ENCODE measurements at regions not wholly inside any gene's neighbourhood (a gene's known extent, or its start where the extent isn't known, plus 50 kb on each side); places are given as distances from the start of the nearest gene placed in this dataset.
"Not testable (repeated sequence)": the region's sequence is repeated elsewhere in the genome, so short reads cannot be mapped to it uniquely, and the experiment has no call there.

- TF ChIP-seq CTCF (IDR thresholded peaks at IDR 0.05; ENCODE audit: low read depth, low read length, missing control alignments): no peak
- Histone ChIP-seq H3K4me3 (ENCODE audit: low read depth, low read length) (no peak overlapping the region), H3K27me3 (replicated peaks) (no peaks in the 10 kb centered on the region), H3K36me3 (replicated peaks) (no peaks in the 10 kb centered on the region), H3K27ac (no peak overlapping the region)
- DNase-seq: no peak
- in situ Hi-C loops (cut with HindIII; ENCODE audit: low pct_ligation_motif_present, low sequenced_read_pairs): no loop called here
Observed at GRCh38 chr2:116987447-116987846, 827.0 kb upstream of the DDX18 start.

GRCh38 chr2:116988303-116988702 lies 826.2 kb upstream of the DDX18 start:
- DNase-seq: no peak
- in situ Hi-C loops (cut with HindIII; ENCODE audit: low pct_ligation_motif_present, low sequenced_read_pairs): no loop called here

GRCh38 chr2:117019357-117019756 lies 795.1 kb upstream of the DDX18 start:
- no peak overlapping the region for H3K4me3 ChIP-seq (ENCODE audit: low read depth, low read length)
- DNase-seq: no peak
- H3K27ac ChIP-seq: no peak overlapping the region
- in situ Hi-C loops (cut with HindIII; ENCODE audit: low pct_ligation_motif_present, low sequenced_read_pairs): no loop called here
- no peaks in the 10 kb centered on the region for H3K27me3 ChIP-seq (replicated peaks)
- no peaks in the 10 kb centered on the region for H3K36me3 ChIP-seq (replicated peaks)
- no peak for TF ChIP-seq CTCF (IDR thresholded peaks at IDR 0.05; ENCODE audit: low read depth, low read length, missing control alignments)

More at GRCh38 chr2:116988303-116988702, 826.2 kb upstream of the DDX18 start:
- no peak overlapping the region for H3K4me3 ChIP-seq (ENCODE audit: low read depth, low read length)
- no peaks in the 10 kb centered on the region for H3K27me3 ChIP-seq (replicated peaks)
- no peaks in the 10 kb centered on the region for H3K36me3 ChIP-seq (replicated peaks)
- TF ChIP-seq CTCF (IDR thresholded peaks at IDR 0.05; ENCODE audit: low read depth, low read length, missing control alignments): no peak
- no peak overlapping the region for H3K27ac ChIP-seq

GRCh38 chr2:117027646-117028045 lies 786.8 kb upstream of the DDX18 start:
- TF ChIP-seq CTCF (IDR thresholded peaks at IDR 0.05; ENCODE audit: low read depth, low read length, missing control alignments): no peak
- no peak overlapping the region for H3K27ac ChIP-seq
- no peak overlapping the region for H3K4me3 ChIP-seq (ENCODE audit: low read depth, low read length)
- DNase-seq: no peak
- no peaks in the 10 kb centered on the region for H3K27me3 ChIP-seq (replicated peaks)
- H3K36me3 ChIP-seq (replicated peaks): no peaks in the 10 kb centered on the region
- in situ Hi-C loops (cut with HindIII; ENCODE audit: low pct_ligation_motif_present, low sequenced_read_pairs): no loop called here

GRCh38 chr2:117028708-117029107 lies 785.8 kb upstream of the DDX18 start:
- in situ Hi-C loops (cut with HindIII; ENCODE audit: low pct_ligation_motif_present, low sequenced_read_pairs); H3K4me3 ChIP-seq (ENCODE audit: low read depth, low read length); H3K27me3 ChIP-seq (replicated peaks); DNase-seq; H3K27ac ChIP-seq; H3K36me3 ChIP-seq (replicated peaks): not testable (repeated sequence)

GRCh38 chr2:117055499-117056375 lies 758.8 kb upstream of the DDX18 start:
- no peaks in the 10 kb centered on the region for H3K36me3 ChIP-seq (replicated peaks)
- in situ Hi-C loops (cut with HindIII; ENCODE audit: low pct_ligation_motif_present, low sequenced_read_pairs): no loop called here

More at GRCh38 chr2:117055499-117056375, 758.8 kb upstream of the DDX18 start:
- no peak for TF ChIP-seq CTCF (IDR thresholded peaks at IDR 0.05; ENCODE audit: low read depth, low read length, missing control alignments)
- no peak for DNase-seq
- Histone ChIP-seq H3K27me3 (replicated peaks) (no peaks in the 10 kb centered on the region), H3K4me3 (ENCODE audit: low read depth, low read length) (no peak overlapping the region), H3K27ac (no peak overlapping the region)

Measured in brain microvascular endothelial cell (primary cell).